ENCODE measurements at regions not wholly inside any gene's neighbourhood (a gene's known extent, or its start where the extent isn't known, plus 50 kb on each side); places are given as distances from the start of the nearest gene placed in this dataset.

- H3K27me3 ChIP-seq (ENCODE audit: control insufficient read depth, insufficient read depth, low read length), result no peaks in the 10 kb centered on the region
- TF ChIP-seq CTCF (conservative IDR thresholded peaks at IDR 0.05 in 1 of 2, IDR thresholded peaks at IDR 0.05 in 1 of 2; ENCODE audit: low read depth in 1 of 2, low read length in 2 of 2), result no peak
- no peak for TF ChIP-seq EZH2 (IDR thresholded peaks at IDR 0.05; ENCODE audit: low read length, missing control alignments)
- no peak for DNase-seq (ENCODE audit: low read depth in 2 of 2)
Measured at GRCh38 chr4:159038536-159038935, 64.3 kb upstream of the RAPGEF2 start.

GRCh38 chr4:159041054-159042034 lies 61.5 kb upstream of the RAPGEF2 start:
- TF ChIP-seq EZH2 (IDR thresholded peaks at IDR 0.05; ENCODE audit: low read length, missing control alignments) (no peak), CTCF (conservative IDR thresholded peaks at IDR 0.05 in 1 of 2, IDR thresholded peaks at IDR 0.05 in 1 of 2; ENCODE audit: low read depth in 1 of 2, low read length in 2 of 2) (no peak)
- H3K79me2 ChIP-seq (ENCODE audit: control insufficient read depth, insufficient read depth, low read length), result no peaks in the 10 kb centered on the region
- no peaks in the 10 kb centered on the region for H3K4me1 ChIP-seq (ENCODE audit: control insufficient read depth, extremely low read depth, insufficient read depth, low read length)
- no peak overlapping the region for H3K4me3 ChIP-seq (replicated peaks in 1 of 4; ENCODE audit: control extremely low read depth in 1 of 4, insufficient read depth in 1 of 4, low read depth in 3 of 4, low read length in 4 of 4)
- no peaks in the 10 kb centered on the region for H3K27me3 ChIP-seq (ENCODE audit: control insufficient read depth, insufficient read depth, low read length)
- no peak for DNase-seq (ENCODE audit: low read depth in 2 of 2)
- no peak overlapping the region for H3K4me2 ChIP-seq (ENCODE audit: extremely low read depth, insufficient read depth, low read length)
- no peak overlapping the region for H3K27ac ChIP-seq (ENCODE audit: insufficient read depth, low read length)
- no peak overlapping the region for H2AFZ ChIP-seq (ENCODE audit: low read length)
- H3K9me3 ChIP-seq (ENCODE audit: control insufficient read depth, insufficient read depth, low read depth, low read length), result no peaks in the 10 kb centered on the region
- H3K9ac ChIP-seq (ENCODE audit: insufficient read depth, low read length), result no peak overlapping the region
- no peaks in the 10 kb centered on the region for H3K36me3 ChIP-seq (ENCODE audit: control insufficient read depth, insufficient read depth, low read length)
- no peaks in the 10 kb centered on the region for H4K20me1 ChIP-seq (ENCODE audit: control insufficient read depth, extremely low read depth, insufficient read depth, low read length)

More at GRCh38 chr4:159038536-159038935, 64.3 kb upstream of the RAPGEF2 start:
- no peaks in the 10 kb centered on the region for H3K9me3 ChIP-seq (ENCODE audit: control insufficient read depth, insufficient read depth, low read depth, low read length)
- no peak overlapping the region for H2AFZ ChIP-seq (ENCODE audit: low read length)
- H4K20me1 ChIP-seq (ENCODE audit: control insufficient read depth, extremely low read depth, insufficient read depth, low read length), result no peaks in the 10 kb centered on the region
- no peak overlapping the region for H3K4me2 ChIP-seq (ENCODE audit: extremely low read depth, insufficient read depth, low read length)
- H3K4me1 ChIP-seq (ENCODE audit: control insufficient read depth, extremely low read depth, insufficient read depth, low read length), result no peaks in the 10 kb centered on the region
- H3K79me2 ChIP-seq (ENCODE audit: control insufficient read depth, insufficient read depth, low read length), result no peaks in the 10 kb centered on the region
- H3K9ac ChIP-seq (ENCODE audit: insufficient read depth, low read length), result no peak overlapping the region
- no peak overlapping the region for H3K4me3 ChIP-seq (replicated peaks in 1 of 4; ENCODE audit: control extremely low read depth in 1 of 4, insufficient read depth in 1 of 4, low read depth in 3 of 4, low read length in 4 of 4)
- H3K27ac ChIP-seq (ENCODE audit: insufficient read depth, low read length), result no peak overlapping the region
- H3K36me3 ChIP-seq (ENCODE audit: control insufficient read depth, insufficient read depth, low read length), result no peaks in the 10 kb centered on the region

GRCh38 chr4:159042097-159042605 lies 60.7 kb upstream of the RAPGEF2 start:
- no peaks in the 10 kb centered on the region for H3K9me3 ChIP-seq (ENCODE audit: control insufficient read depth, insufficient read depth, low read depth, low read length)
- no peak overlapping the region for H3K27ac ChIP-seq (ENCODE audit: insufficient read depth, low read length)
- H2AFZ ChIP-seq (ENCODE audit: low read length), result no peak overlapping the region
- H3K4me1 ChIP-seq (ENCODE audit: control insufficient read depth, extremely low read depth, insufficient read depth, low read length), result no peaks in the 10 kb centered on the region
- no peaks in the 10 kb centered on the region for H3K27me3 ChIP-seq (ENCODE audit: control insufficient read depth, insufficient read depth, low read length)
- DNase-seq (ENCODE audit: low read depth in 2 of 2), result no peak
- no peak overlapping the region for H3K9ac ChIP-seq (ENCODE audit: insufficient read depth, low read length)
- no peaks in the 10 kb centered on the region for H3K79me2 ChIP-seq (ENCODE audit: control insufficient read depth, insufficient read depth, low read length)
- TF ChIP-seq CTCF (conservative IDR thresholded peaks at IDR 0.05 in 1 of 2, IDR thresholded peaks at IDR 0.05 in 1 of 2; ENCODE audit: low read depth in 1 of 2, low read length in 2 of 2) (no peak), EZH2 (IDR thresholded peaks at IDR 0.05; ENCODE audit: low read length, missing control alignments) (no peak)
- H3K36me3 ChIP-seq (ENCODE audit: control insufficient read depth, insufficient read depth, low read length), result no peaks in the 10 kb centered on the region
- H4K20me1 ChIP-seq (ENCODE audit: control insufficient read depth, extremely low read depth, insufficient read depth, low read length), result no peaks in the 10 kb centered on the region
- no peak overlapping the region for H3K4me3 ChIP-seq (replicated peaks in 1 of 4; ENCODE audit: control extremely low read depth in 1 of 4, insufficient read depth in 1 of 4, low read depth in 3 of 4, low read length in 4 of 4)
- H3K4me2 ChIP-seq (ENCODE audit: extremely low read depth, insufficient read depth, low read length), result no peak overlapping the region
